ENCODE measurements at regions not wholly inside any gene's neighbourhood (a gene's known extent, or its start where the extent isn't known, plus 50 kb on each side); places are given as distances from the start of the nearest gene placed in this dataset.
"Not testable (repeated sequence)": the region's sequence is repeated elsewhere in the genome, so short reads cannot be mapped to it uniquely, and the experiment has no call there.

- FAIRE-seq (no peak), DNase-seq (ENCODE audit: insufficient read length, low spot score) (no peak)
- no peak for TF ChIP-seq POLR2A (IDR thresholded peaks at IDR 0.05; ENCODE audit: low read depth, low read length)
These were observed 246.3 kb upstream of the VWC2 start for GRCh38 chr7:49527182-49527581.

GRCh38 chr7:49530481-49530880, 243.0 kb upstream of the VWC2 start:
- TF ChIP-seq POLR2A (IDR thresholded peaks at IDR 0.05; ENCODE audit: low read depth, low read length), result no peak
- no peak for FAIRE-seq
- no peak for DNase-seq (ENCODE audit: insufficient read length, low spot score)

- TF ChIP-seq POLR2A (IDR thresholded peaks at IDR 0.05; ENCODE audit: low read depth, low read length), result no peak
- FAIRE-seq (no peak), DNase-seq (ENCODE audit: insufficient read length, low spot score) (no peak)
These were observed 209.6 kb upstream of the VWC2 start for GRCh38 chr7:49563693-49564378.

- DNase-seq (ENCODE audit: insufficient read length, low spot score), result no peak
- TF ChIP-seq POLR2A (IDR thresholded peaks at IDR 0.05; ENCODE audit: low read depth, low read length), result no peak
- no peak for FAIRE-seq
These were observed 209.1 kb upstream of the VWC2 start for GRCh38 chr7:49564379-49564714.

- TF ChIP-seq POLR2A (IDR thresholded peaks at IDR 0.05; ENCODE audit: low read depth, low read length), result no peak
- FAIRE-seq (no peak), DNase-seq (ENCODE audit: insufficient read length, low spot score) (no peak)
These were observed 195.9 kb upstream of the VWC2 start for GRCh38 chr7:49577576-49577975.

GRCh38 chr7:49579408-49579807, 194.0 kb upstream of the VWC2 start:
- no peak for FAIRE-seq
- TF ChIP-seq POLR2A (IDR thresholded peaks at IDR 0.05; ENCODE audit: low read depth, low read length), result no peak
- DNase-seq (ENCODE audit: insufficient read length, low spot score), result no peak

GRCh38 chr7:49580000-49580399, 193.4 kb upstream of the VWC2 start:
- FAIRE-seq, result no peak
- no peak for TF ChIP-seq POLR2A (IDR thresholded peaks at IDR 0.05; ENCODE audit: low read depth, low read length)
- DNase-seq (ENCODE audit: insufficient read length, low spot score), result no peak

- no peak for TF ChIP-seq POLR2A (IDR thresholded peaks at IDR 0.05; ENCODE audit: low read depth, low read length)
- DNase-seq (ENCODE audit: insufficient read length, low spot score), result no peak
- FAIRE-seq, result no peak
These were observed 192.7 kb upstream of the VWC2 start for GRCh38 chr7:49580761-49581160.

GRCh38 chr7:49583440-49583839, 190.0 kb upstream of the VWC2 start:
- no peak for TF ChIP-seq POLR2A (IDR thresholded peaks at IDR 0.05; ENCODE audit: low read depth, low read length)
- DNase-seq (ENCODE audit: insufficient read length, low spot score) (no peak), FAIRE-seq (no peak)

- FAIRE-seq (no peak), DNase-seq (ENCODE audit: insufficient read length, low spot score) (no peak)
- no peak for TF ChIP-seq POLR2A (IDR thresholded peaks at IDR 0.05; ENCODE audit: low read depth, low read length)
These were observed 176.5 kb upstream of the VWC2 start for GRCh38 chr7:49596701-49597491.

GRCh38 chr7:49597805-49598204, 175.6 kb upstream of the VWC2 start:
- DNase-seq (ENCODE audit: insufficient read length, low spot score), result no peak
- no peak for FAIRE-seq
- TF ChIP-seq POLR2A (IDR thresholded peaks at IDR 0.05; ENCODE audit: low read depth, low read length), result no peak

- TF ChIP-seq POLR2A (IDR thresholded peaks at IDR 0.05; ENCODE audit: low read depth, low read length), result no peak
- no peak for FAIRE-seq
These were observed 161.5 kb upstream of the VWC2 start for GRCh38 chr7:49611951-49612350.

GRCh38 chr7:49613759-49614158, 159.7 kb upstream of the VWC2 start:
- FAIRE-seq (no peak), DNase-seq (ENCODE audit: insufficient read length, low spot score) (no peak)
- no peak for TF ChIP-seq POLR2A (IDR thresholded peaks at IDR 0.05; ENCODE audit: low read depth, low read length)

More at GRCh38 chr7:49611951-49612350, 161.5 kb upstream of the VWC2 start:
- no peak for DNase-seq (ENCODE audit: insufficient read length, low spot score)

- not testable (repeated sequence) for DNase-seq (ENCODE audit: insufficient read length, low spot score); FAIRE-seq
These were observed 158.5 kb upstream of the VWC2 start for GRCh38 chr7:49614974-49615373.

- DNase-seq (ENCODE audit: insufficient read length, low spot score) (no peak), FAIRE-seq (no peak)
- no peak for TF ChIP-seq POLR2A (IDR thresholded peaks at IDR 0.05; ENCODE audit: low read depth, low read length)
These were observed 155.4 kb upstream of the VWC2 start for GRCh38 chr7:49618028-49618427.
